Choroid plexus epithelial cell (primary cell): ENCODE measurements at regions not wholly inside any gene's neighbourhood (a gene's known extent, or its start where the extent isn't known, plus 50 kb on each side); places are given as distances from the start of the nearest gene placed in this dataset.

Experiments used
- DNase-seq: peaks from one replicate; pipeline ENCODE4 v3.0.0-alpha.2; 2010; ENCODE audit warnings: low read depth
- H3K4me3 ChIP-seq: 2 replicates; pipeline ENCODE4 v1.5.1; 2011; ENCODE audit warnings: low read depth, mild to moderate bottlenecking, control low read depth, low read length, moderate library complexity
- TF ChIP-seq, protein P1 (sequence below): conservative IDR thresholded peaks from 2 replicates; pipeline ENCODE4 v1.5.1; 2011; ENCODE audit warnings: low read depth, mild to moderate bottlenecking, control low read depth, inconsistent platforms, low read length, moderate library complexity

GRCh38 chr5:135680713-135681112, 101.9 kb upstream of the CXCL14 start:
- TF ChIP-seq, protein P1, sequence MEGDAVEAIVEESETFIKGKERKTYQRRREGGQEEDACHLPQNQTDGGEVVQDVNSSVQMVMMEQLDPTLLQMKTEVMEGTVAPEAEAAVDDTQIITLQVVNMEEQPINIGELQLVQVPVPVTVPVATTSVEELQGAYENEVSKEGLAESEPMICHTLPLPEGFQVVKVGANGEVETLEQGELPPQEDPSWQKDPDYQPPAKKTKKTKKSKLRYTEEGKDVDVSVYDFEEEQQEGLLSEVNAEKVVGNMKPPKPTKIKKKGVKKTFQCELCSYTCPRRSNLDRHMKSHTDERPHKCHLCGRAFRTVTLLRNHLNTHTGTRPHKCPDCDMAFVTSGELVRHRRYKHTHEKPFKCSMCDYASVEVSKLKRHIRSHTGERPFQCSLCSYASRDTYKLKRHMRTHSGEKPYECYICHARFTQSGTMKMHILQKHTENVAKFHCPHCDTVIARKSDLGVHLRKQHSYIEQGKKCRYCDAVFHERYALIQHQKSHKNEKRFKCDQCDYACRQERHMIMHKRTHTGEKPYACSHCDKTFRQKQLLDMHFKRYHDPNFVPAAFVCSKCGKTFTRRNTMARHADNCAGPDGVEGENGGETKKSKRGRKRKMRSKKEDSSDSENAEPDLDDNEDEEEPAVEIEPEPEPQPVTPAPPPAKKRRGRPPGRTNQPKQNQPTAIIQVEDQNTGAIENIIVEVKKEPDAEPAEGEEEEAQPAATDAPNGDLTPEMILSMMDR, result no peak
- H3K4me3 ChIP-seq, result no peak overlapping the region
- DNase-seq, result no peak

DNA sequence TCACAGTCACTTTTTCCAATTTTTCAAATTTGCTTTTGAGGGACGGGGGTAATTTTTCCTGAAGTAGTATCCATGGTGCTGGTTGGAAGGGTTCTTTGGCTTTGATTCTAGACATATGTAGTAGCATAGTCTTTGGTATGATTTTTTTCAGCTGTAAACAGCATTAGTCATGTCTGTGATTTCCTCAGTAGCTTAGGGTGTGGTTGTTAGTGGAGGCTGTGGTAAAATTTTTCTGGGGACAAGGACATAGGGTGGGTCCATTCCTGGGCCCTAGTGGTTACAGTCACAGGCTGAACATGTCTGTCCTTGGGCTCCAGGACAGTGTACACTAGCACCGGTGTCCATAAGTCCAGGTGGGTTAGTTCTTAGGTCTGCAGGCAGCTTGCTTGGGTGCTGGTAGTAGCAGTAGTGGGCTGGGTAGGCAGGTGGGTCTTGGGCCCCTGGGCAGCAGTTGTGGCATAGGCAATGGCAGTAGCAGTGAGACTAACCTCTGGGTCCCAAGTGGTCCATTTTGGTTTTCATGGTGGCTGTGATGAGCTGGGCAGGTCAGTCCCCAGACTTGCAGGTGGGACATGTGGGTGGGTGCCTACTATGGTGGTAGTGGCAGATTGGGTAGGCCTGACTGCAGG, 100.0 kb upstream of the CXCL14 start:
- no peak overlapping the region for H3K4me3 ChIP-seq

GRCh38 chr5:135671966-135672365, 93.2 kb upstream of the CXCL14 start:
- no peak for DNase-seq
- TF ChIP-seq, protein P1, result no peak
- H3K4me3 ChIP-seq, result no peak overlapping the region

More for the DNA sequence above, 100.0 kb upstream of the CXCL14 start:
- TF ChIP-seq, protein P1, result no peak
- no peak for DNase-seq

- TF ChIP-seq, protein P1, result no peak
- no peak for DNase-seq
Measured at GRCh38 chr5:135671052-135671705, 92.4 kb upstream of the CXCL14 start.

GRCh38 chr5:135670588-135670987, 91.8 kb upstream of the CXCL14 start:
- H3K4me3 ChIP-seq, result no peak overlapping the region
- TF ChIP-seq, protein P1, result no peak
- no peak for DNase-seq

More at GRCh38 chr5:135671052-135671705, 92.4 kb upstream of the CXCL14 start:
- no peak overlapping the region for H3K4me3 ChIP-seq

- H3K4me3 ChIP-seq, result no peak overlapping the region
- TF ChIP-seq, protein P1, result no peak
- no peak for DNase-seq
Measured at GRCh38 chr5:135669416-135669815, 90.6 kb upstream of the CXCL14 start.

GRCh38 chr5:135667673-135668072, 88.9 kb upstream of the CXCL14 start:
- TF ChIP-seq, protein P1, result no peak
- no peak overlapping the region for H3K4me3 ChIP-seq
- DNase-seq, result no peak
